WTC11 (cell line): ENCODE measurements at regions not wholly inside any gene's neighbourhood (a gene's known extent, or its start where the extent isn't known, plus 50 kb on each side); places are given as distances from the start of the nearest gene placed in this dataset.

Source experiments
- ATAC-seq: fragments of 200-7000 bp; cut with Tn5 transposase; 2 replicates; pipeline ENCODE4 v1.10.0; 2021; ENCODE audit warnings: mild to moderate bottlenecking, moderate library complexity
- CTCF ChIA-PET: fragments of 300-600 bp; sonication (Branson Sonifier 250); formaldehyde crosslinking; loops from one replicate; lab custom pipeline; 2021; ENCODE audit warnings: antibody characterized with exemption; lab: Charles Lee
- POLR2A ChIA-PET: fragments of 350-600 bp; sonication (Branson Sonifier 250); formaldehyde crosslinking; loops from one replicate; lab custom pipeline; 2021; ENCODE audit warnings: antibody characterized with exemption; lab: Charles Lee
- DNase-seq: peaks from one replicate; pipeline ENCODE4 v3.0.0; 2021; ENCODE audit warnings: low spot score
- H3K27ac Mint-ChIP-seq: 2 replicates; pipeline ENCODE4 v1.8.0; 2021; ENCODE audit warnings: mixed read lengths
- H3K27me3 Mint-ChIP-seq: 2 replicates; pipeline ENCODE4 v1.8.0; 2021; ENCODE audit warnings: low read depth, mild to moderate bottlenecking, moderate library complexity, mixed read lengths
- H3K36me3 Mint-ChIP-seq: 2 replicates; pipeline ENCODE4 v1.8.0; 2021; ENCODE audit warnings: mixed read lengths
- H3K4me1 Mint-ChIP-seq: 2 replicates; pipeline ENCODE4 v1.8.0; 2022; ENCODE audit warnings: mixed read lengths
- H3K4me3 Mint-ChIP-seq: 2 replicates; pipeline ENCODE4 v1.8.0; 2021; ENCODE audit warnings: mild to moderate bottlenecking, moderate library complexity, mixed read lengths
- H3K9me3 Mint-ChIP-seq: 2 replicates; pipeline ENCODE4 v1.8.0; 2021; ENCODE audit warnings: mixed read lengths
- ATF6 ChIP-seq: sonication (generic); formaldehyde crosslinking; IDR thresholded peaks from 2 replicates; pipeline ENCODE4 v1.8.1; 2023; ENCODE audit warnings: mild to moderate bottlenecking, missing genetic modification reagents
- CREM ChIP-seq: sonication (generic); formaldehyde crosslinking; IDR thresholded peaks from 2 replicates; pipeline ENCODE4 v1.8.1; 2022; ENCODE audit warnings: mild to moderate bottlenecking, missing genetic modification reagents, moderate library complexity
- EMX1 ChIP-seq: fragments of 250-450 bp; sonication (Bioruptor Pico); IDR thresholded peaks from 2 replicates; pipeline ENCODE4 v1.8.0; 2021; ENCODE audit warnings: mild to moderate bottlenecking
- FOXJ3 ChIP-seq: sonication (generic); formaldehyde crosslinking; IDR thresholded peaks from 2 replicates; pipeline ENCODE4 v1.9.0; 2021; ENCODE audit warnings: missing genetic modification reagents, mild to moderate bottlenecking, borderline replicate concordance
- GABPB1 ChIP-seq: sonication (generic); formaldehyde crosslinking; IDR thresholded peaks from 2 replicates; pipeline ENCODE4 v1.8.1; 2023; ENCODE audit warnings: mild to moderate bottlenecking, missing genetic modification reagents
- IRF1 ChIP-seq: sonication (generic); formaldehyde crosslinking; IDR thresholded peaks from 2 replicates; pipeline ENCODE4 v1.8.0; 2023; ENCODE audit warnings: missing genetic modification reagents
- JUN ChIP-seq: sonication (generic); formaldehyde crosslinking; IDR thresholded peaks from 2 replicates; pipeline ENCODE4 v1.8.0; 2023; ENCODE audit warnings: mild to moderate bottlenecking, missing genetic modification reagents
- MXD4 ChIP-seq: fragments of 250-450 bp; sonication (Bioruptor Pico); IDR thresholded peaks from 2 replicates; pipeline ENCODE4 v1.8.0; 2021; ENCODE audit warnings: mild to moderate bottlenecking, moderate library complexity, borderline replicate concordance
- SOX15 ChIP-seq: fragments of 250-450 bp; sonication (Bioruptor Pico); IDR thresholded peaks from 2 replicates; pipeline ENCODE4 v1.9.0; 2021; ENCODE audit warnings: mild to moderate bottlenecking
- USF1 ChIP-seq: sonication (generic); formaldehyde crosslinking; IDR thresholded peaks from 2 replicates; pipeline ENCODE4 v1.8.0; 2022; ENCODE audit warnings: mild to moderate bottlenecking, missing genetic modification reagents
- ZBTB21 ChIP-seq: sonication (generic); formaldehyde crosslinking; IDR thresholded peaks from 2 replicates; pipeline ENCODE4 v1.8.1; 2023; ENCODE audit warnings: mild to moderate bottlenecking, missing genetic modification reagents, borderline replicate concordance
- ZNF121 ChIP-seq: sonication (generic); formaldehyde crosslinking; IDR thresholded peaks from 2 replicates; pipeline ENCODE4 v1.8.0; 2023; ENCODE audit warnings: missing genetic modification reagents
- ZNF138 ChIP-seq: sonication (generic); formaldehyde crosslinking; conservative IDR thresholded peaks from 2 replicates; pipeline ENCODE4 v1.8.1; 2022; ENCODE audit warnings: mild to moderate bottlenecking, moderate library complexity, missing genetic modification reagents
- ZNF219 ChIP-seq: sonication (generic); formaldehyde crosslinking; IDR thresholded peaks from 2 replicates; pipeline ENCODE4 v1.8.0; 2023; ENCODE audit warnings: missing genetic modification reagents, mild to moderate bottlenecking, borderline replicate concordance
- ZNF281 ChIP-seq: sonication (generic); formaldehyde crosslinking; IDR thresholded peaks from 2 replicates; pipeline ENCODE4 v1.8.0; 2023; ENCODE audit warnings: mild to moderate bottlenecking, missing genetic modification reagents

- no peak for TF ChIP-seq ZNF138 (CRISPR knock-in tag)
These were observed 93.7 kb upstream of the SFSWAP start (continued) for GRCh38 chr12:131617179-131617578.

- no peak overlapping the region for H3K27ac Mint-ChIP-seq
- CTCF ChIA-PET, result no interaction called here
- TF ChIP-seq FOXJ3 (CRISPR knock-in tag) (no peak), CREM (CRISPR knock-in tag) (no peak), SOX15 (CRISPR knock-in tag) (no peak), ZNF281 (CRISPR knock-in tag) (no peak), IRF1 (CRISPR knock-in tag) (no peak), ZNF219 (no peak), GABPB1 (CRISPR knock-in tag) (no peak), EMX1 (no peak), USF1 (CRISPR knock-in tag) (no peak), ATF6 (no peak)
- peaks cover 30% of the 10 kb centered on the region for H3K4me1 Mint-ChIP-seq
- no peaks in the 10 kb centered on the region for H3K9me3 Mint-ChIP-seq
- H3K4me3 Mint-ChIP-seq, result no peak overlapping the region
- H3K36me3 Mint-ChIP-seq, result no peaks in the 10 kb centered on the region
- DNase-seq (no peak), ATAC-seq (no peak)
- POLR2A ChIA-PET, result no interaction called here
- H3K27me3 Mint-ChIP-seq, result no peaks in the 10 kb centered on the region
These were observed 93.1 kb upstream of the SFSWAP start for GRCh38 chr12:131617596-131618302.

GRCh38 chr12:131618303-131618658 lies 92.6 kb upstream of the SFSWAP start:
- Mint-ChIP-seq H3K4me3 (no peak overlapping the region), H3K9me3 (no peaks in the 10 kb centered on the region), H3K27me3 (no peaks in the 10 kb centered on the region), H3K4me1 (peaks cover 30% of the 10 kb centered on the region), H3K36me3 (no peaks in the 10 kb centered on the region), H3K27ac (no peak overlapping the region)
- peak; percentile 69 for DNase-seq
- TF ChIP-seq ZNF121 (CRISPR knock-in tag), result no peak
- TF ChIP-seq IRF1 (CRISPR knock-in tag), result no peak
- TF ChIP-seq MXD4, result no peak
- peak; percentile 55; the same call in 1 of the 2 replicates for TF ChIP-seq JUN (CRISPR knock-in tag)
- TF ChIP-seq ZBTB21, result no peak
- ChIA-PET POLR2A (no interaction called here), CTCF (no interaction called here)
- ATAC-seq, result peak; percentile 21
